GM12864 (cell line): ENCODE measurements at regions not wholly inside any gene's neighbourhood (a gene's known extent, or its start where the extent isn't known, plus 50 kb on each side); places are given as distances from the start of the nearest gene placed in this dataset.

ENCODE experiments used
- DNase-seq: peaks from one replicate; pipeline ENCODE4 v3.0.0-alpha.2; 2011; ENCODE audit warnings: low read depth
- H3K4me3 ChIP-seq: 2 replicates; pipeline ENCODE4 v1.5.1; 2011; ENCODE audit warnings: mild to moderate bottlenecking, low read depth, low read length, control low read depth
- CTCF ChIP-seq: IDR thresholded peaks from 2 replicates; pipeline ENCODE4 v1.5.1; 2011; ENCODE audit warnings: low read depth, mild to moderate bottlenecking, moderate library complexity, low read length, control low read depth, inconsistent platforms; ENCODE audit errors: missing control alignments

DNA sequence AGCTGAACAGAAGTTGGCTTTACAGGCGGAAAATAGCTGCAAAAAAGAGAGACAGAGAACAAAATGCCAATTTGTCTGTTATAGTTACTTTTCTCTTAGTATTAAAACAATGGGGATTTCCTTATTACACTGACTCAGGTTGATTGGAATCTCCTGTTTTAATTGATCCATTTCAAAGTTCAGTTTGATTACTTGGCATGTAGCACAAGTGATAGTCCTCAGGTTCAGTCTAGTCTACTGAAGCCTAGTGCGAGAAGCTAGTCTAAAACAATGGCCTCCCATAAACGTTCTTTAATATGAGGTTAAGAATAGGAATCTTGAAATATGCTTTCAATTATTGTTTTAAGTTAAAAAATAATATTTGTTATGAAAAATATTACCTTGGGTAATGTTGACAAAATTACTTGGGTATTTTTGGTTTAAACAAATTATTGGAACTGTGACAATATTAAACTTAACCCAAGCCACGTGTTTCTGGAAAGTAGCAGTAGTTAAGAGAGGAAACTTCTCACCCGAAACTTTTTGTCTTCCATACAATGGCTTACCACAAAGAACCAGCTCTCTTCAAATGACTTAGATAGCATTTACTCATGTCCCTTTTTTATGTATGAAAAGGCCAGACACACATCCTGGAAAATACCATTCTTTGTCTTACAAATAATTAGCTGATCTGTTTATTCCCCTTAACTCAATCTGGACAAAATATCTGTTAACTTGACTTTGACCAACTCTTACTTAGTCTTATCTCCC is 1326.2 kb upstream of the TMEFF2 start:
- H3K4me3 ChIP-seq = no peak overlapping the region
- no peak for TF ChIP-seq CTCF
- DNase-seq = no peak

DNA sequence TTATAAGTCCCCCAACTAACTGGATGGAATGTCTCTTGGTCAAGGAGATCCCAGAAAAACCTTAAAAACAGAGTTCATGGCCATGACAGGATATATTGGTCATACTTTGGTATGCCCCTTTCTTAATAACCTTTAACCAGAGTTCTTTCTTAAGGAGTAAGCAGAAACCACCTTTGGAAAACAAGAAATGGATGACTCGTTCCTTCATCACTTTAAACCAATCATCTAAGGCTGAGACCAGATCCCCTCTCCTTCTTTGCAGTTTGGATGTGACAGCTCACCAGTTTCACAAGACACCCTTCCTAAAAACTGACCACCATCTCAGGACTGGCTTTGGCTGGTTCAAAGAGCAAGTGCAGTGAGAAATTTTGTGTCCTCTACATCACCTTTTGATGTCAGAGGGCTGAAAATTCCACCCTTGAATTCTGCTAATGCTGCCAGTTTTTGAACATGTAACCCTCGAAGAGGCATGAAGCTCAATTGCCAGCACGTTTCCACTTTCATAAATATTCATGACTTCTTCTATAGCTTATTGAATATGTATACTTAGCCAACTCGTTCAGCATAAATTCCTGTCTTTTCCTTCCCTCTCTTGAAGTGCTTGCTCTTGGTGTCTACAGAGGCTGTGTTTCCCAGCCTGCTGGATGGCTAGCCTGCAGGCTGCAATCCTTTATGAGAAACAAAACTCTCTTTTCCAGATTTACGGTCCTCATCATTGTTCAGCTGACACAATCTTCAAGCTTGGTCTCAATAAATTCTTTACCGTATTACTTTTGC is 1323.5 kb upstream of the TMEFF2 start:
- no peak overlapping the region for H3K4me3 ChIP-seq
- no peak for TF ChIP-seq CTCF
- no peak for DNase-seq

DNA sequence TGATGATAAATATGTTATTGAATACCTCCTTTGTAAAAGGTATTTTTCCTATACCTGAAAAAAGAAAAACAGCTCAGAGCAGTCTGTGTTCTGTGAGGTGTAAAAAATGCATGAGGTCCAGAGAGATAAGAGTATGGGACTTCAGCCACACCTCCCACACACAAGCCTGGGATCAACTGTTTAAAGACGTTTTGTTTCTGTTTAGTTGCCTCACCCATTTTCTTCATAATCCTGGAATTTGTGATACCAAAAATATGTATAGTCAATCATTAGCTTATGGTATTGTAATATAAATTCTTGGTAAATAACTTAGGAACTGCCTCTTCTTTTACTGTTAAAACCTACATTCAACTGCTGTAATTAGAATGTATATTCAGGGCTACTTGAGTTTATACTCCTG is 1322.9 kb upstream of the TMEFF2 start:
- no peak for TF ChIP-seq CTCF
- no peak for DNase-seq
- no peak overlapping the region for H3K4me3 ChIP-seq

- DNase-seq = no peak
- TF ChIP-seq CTCF = no peak
- no peak overlapping the region for H3K4me3 ChIP-seq
Measured at GRCh38 chr2:193506035-193506434, 1311.3 kb upstream of the TMEFF2 start.

- TF ChIP-seq CTCF = no peak
- H3K4me3 ChIP-seq = no peak overlapping the region
- DNase-seq = no peak
Measured at GRCh38 chr2:193505620-193506019, 1310.9 kb upstream of the TMEFF2 start.

DNA sequence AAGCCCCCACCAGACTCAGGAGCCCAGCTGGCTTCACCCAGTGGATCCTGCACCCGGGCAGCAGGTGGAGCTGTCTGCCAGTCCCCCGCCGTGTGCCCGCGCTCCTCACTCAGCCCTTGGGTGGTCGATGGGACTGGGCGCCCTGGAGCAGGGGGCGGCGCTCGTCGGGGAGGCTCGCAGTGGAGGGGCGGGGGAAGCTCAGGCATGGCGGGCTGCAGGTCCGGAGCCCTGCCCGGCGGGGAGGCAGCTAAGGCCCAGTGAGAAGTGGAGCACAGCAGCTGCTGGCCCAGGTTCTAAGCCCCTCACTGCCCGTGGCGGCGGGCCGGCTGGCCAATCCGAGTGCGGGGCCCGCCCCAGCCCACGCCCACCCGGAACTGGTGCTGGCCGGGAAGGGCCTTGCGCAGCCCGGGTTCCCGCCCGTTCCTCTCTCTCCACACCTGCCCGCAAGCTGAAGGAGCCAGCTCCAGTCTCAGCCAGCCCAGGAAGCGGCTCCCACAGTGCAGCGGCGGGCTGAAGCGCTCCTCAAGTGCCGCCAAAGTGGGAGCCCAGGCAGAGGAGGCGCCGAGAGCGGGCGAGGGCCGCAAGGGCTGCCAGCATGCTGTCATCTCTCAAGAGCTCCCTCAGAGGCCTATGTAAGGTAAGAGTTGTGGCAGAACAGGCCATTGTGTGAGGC is 1307.8 kb upstream of the TMEFF2 start:
- TF ChIP-seq CTCF = no peak
- no peak for DNase-seq
- H3K4me3 ChIP-seq = no peak overlapping the region
